ENCODE measurements at regions not wholly inside any gene's neighbourhood (a gene's known extent, or its start where the extent isn't known, plus 50 kb on each side); places are given as distances from the start of the nearest gene placed in this dataset.

GRCh38 chr6:133170602-133171001 is 70.6 kb upstream of the EYA4 start:
- TF ChIP-seq CTCF (IDR thresholded peaks at IDR 0.05; ENCODE audit: low read depth, low read length) = no peak
- H3K4me3 ChIP-seq (ENCODE audit: low read depth, low read length) = no peak overlapping the region

- no peak for TF ChIP-seq CTCF (IDR thresholded peaks at IDR 0.05; ENCODE audit: low read depth, low read length)
- no peak overlapping the region for H3K4me3 ChIP-seq (ENCODE audit: low read depth, low read length)
These were observed 69.1 kb upstream of the EYA4 start for GRCh38 chr6:133171989-133172604.

GRCh38 chr6:133173276-133173675 is 67.9 kb upstream of the EYA4 start:
- TF ChIP-seq CTCF (IDR thresholded peaks at IDR 0.05; ENCODE audit: low read depth, low read length) = no peak
- no peak overlapping the region for H3K4me3 ChIP-seq (ENCODE audit: low read depth, low read length)

- TF ChIP-seq CTCF (IDR thresholded peaks at IDR 0.05; ENCODE audit: low read depth, low read length) = no peak
These were observed 61.7 kb upstream of the EYA4 start for GRCh38 chr6:133179481-133179880.

GRCh38 chr6:133183691-133184090 is 57.5 kb upstream of the EYA4 start:
- no peak for TF ChIP-seq CTCF (IDR thresholded peaks at IDR 0.05; ENCODE audit: low read depth, low read length)
- H3K4me3 ChIP-seq (ENCODE audit: low read depth, low read length) = no peak overlapping the region

More at GRCh38 chr6:133179481-133179880, 61.7 kb upstream of the EYA4 start:
- no peak overlapping the region for H3K4me3 ChIP-seq (ENCODE audit: low read depth, low read length)

GRCh38 chr6:133184798-133185372 is 56.3 kb upstream of the EYA4 start:
- no peak overlapping the region for H3K4me3 ChIP-seq (ENCODE audit: low read depth, low read length)
- TF ChIP-seq CTCF (IDR thresholded peaks at IDR 0.05; ENCODE audit: low read depth, low read length) = peak; percentile 24; the same call in 1 of the 2 replicates

- no peak for TF ChIP-seq CTCF (IDR thresholded peaks at IDR 0.05; ENCODE audit: low read depth, low read length)
- no peak overlapping the region for H3K4me3 ChIP-seq (ENCODE audit: low read depth, low read length)
These were observed 55.4 kb upstream of the EYA4 start for GRCh38 chr6:133185731-133186130.

Data from WI38 (cell line).